C4-2B (cell line): ENCODE measurements at regions not wholly inside any gene's neighbourhood (a gene's known extent, or its start where the extent isn't known, plus 50 kb on each side); places are given as distances from the start of the nearest gene placed in this dataset.

ENCODE experiments used
- H3K27ac ChIP-seq: fragments of 450-650 bp; 2 replicates; pipeline ENCODE4 v1.5.1; 2017
- ZFX ChIP-seq: fragments of 450-650 bp; IDR thresholded peaks from 2 replicates; pipeline ENCODE4 v1.6.1; 2017
- TF ChIP-seq, protein P1 (sequence below): fragments of 450-650 bp; conservative IDR thresholded peaks from 2 replicates; pipeline ENCODE4 v1.5.1; 2017; ENCODE audit warnings: mild to moderate bottlenecking

GRCh38 chr1:242847390-242847993 lies 323.0 kb upstream of the PLD5 start:
- H3K27ac ChIP-seq: no peak overlapping the region
- TF ChIP-seq, protein P1, sequence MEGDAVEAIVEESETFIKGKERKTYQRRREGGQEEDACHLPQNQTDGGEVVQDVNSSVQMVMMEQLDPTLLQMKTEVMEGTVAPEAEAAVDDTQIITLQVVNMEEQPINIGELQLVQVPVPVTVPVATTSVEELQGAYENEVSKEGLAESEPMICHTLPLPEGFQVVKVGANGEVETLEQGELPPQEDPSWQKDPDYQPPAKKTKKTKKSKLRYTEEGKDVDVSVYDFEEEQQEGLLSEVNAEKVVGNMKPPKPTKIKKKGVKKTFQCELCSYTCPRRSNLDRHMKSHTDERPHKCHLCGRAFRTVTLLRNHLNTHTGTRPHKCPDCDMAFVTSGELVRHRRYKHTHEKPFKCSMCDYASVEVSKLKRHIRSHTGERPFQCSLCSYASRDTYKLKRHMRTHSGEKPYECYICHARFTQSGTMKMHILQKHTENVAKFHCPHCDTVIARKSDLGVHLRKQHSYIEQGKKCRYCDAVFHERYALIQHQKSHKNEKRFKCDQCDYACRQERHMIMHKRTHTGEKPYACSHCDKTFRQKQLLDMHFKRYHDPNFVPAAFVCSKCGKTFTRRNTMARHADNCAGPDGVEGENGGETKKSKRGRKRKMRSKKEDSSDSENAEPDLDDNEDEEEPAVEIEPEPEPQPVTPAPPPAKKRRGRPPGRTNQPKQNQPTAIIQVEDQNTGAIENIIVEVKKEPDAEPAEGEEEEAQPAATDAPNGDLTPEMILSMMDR: no peak
- no peak for TF ChIP-seq ZFX

DNA sequence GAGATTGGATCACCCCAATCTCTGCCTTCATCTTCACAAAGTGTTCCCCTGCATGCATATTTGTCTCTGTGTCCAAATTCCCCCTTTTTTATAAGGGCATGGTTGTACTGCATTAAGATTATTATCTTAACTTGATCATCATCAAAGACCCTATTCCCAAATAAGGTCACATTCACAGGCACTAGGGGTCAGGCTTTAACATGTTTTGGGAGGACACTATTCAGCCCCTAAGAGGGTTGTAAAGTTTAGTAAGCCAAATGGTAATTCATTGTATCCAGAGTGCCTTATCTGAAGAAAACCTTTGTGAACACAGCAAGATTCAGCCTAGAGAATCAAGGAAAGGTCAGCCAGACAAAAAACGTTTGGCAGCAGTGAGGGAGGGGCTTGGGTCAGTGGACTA lies 317.6 kb upstream of the PLD5 start:
- no peak overlapping the region for H3K27ac ChIP-seq
- TF ChIP-seq, protein P1: peak; percentile 6; the same call in 1 of the 2 replicates
- TF ChIP-seq ZFX: no peak

DNA sequence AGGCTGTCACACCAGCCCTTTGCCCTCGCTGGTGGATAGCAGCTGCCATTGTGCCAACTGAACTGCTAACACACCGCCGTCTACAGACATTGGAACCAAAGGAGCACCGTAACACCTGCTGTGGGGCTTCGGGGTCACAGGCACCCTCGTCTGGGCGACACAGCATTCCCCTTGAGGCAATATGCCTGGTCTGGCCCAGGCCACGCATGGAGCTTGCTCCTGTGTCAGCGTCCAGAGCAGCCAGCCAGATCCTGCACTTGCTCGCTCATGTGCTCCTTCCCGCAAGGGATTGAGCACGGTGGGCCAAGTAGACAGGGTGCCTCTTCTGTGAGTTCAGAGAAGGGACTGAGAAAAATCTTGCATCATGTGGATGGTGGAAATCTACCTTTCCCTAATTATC lies 314.6 kb upstream of the PLD5 start:
- no peak for TF ChIP-seq ZFX
- TF ChIP-seq, protein P1: no peak
- no peak overlapping the region for H3K27ac ChIP-seq

DNA sequence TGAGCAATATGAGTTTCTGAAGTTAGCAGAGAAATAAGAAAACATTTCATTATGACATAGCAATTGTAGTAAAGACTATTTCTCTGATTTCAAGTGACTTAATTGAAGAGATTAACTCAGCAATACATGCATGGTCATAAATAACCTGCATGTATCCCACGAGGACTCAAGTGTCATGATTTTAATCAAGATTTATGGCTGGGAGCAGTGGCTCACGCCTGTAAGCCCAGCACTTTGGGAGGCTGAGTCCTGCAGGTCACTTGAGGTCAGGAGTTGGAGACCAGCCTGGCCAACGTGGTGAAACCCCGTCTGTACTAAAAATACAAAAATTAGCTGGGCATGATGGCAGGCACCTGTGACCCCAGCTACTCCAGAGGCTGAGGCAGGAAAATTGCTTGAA lies 311.9 kb upstream of the PLD5 start:
- no peak for TF ChIP-seq ZFX
- TF ChIP-seq, protein P1: no peak
- H3K27ac ChIP-seq: no peak overlapping the region

- TF ChIP-seq, protein P1: no peak
- no peak for TF ChIP-seq ZFX
- no peak overlapping the region for H3K27ac ChIP-seq
Measured at GRCh38 chr1:242828828-242829227, 304.3 kb upstream of the PLD5 start.

DNA sequence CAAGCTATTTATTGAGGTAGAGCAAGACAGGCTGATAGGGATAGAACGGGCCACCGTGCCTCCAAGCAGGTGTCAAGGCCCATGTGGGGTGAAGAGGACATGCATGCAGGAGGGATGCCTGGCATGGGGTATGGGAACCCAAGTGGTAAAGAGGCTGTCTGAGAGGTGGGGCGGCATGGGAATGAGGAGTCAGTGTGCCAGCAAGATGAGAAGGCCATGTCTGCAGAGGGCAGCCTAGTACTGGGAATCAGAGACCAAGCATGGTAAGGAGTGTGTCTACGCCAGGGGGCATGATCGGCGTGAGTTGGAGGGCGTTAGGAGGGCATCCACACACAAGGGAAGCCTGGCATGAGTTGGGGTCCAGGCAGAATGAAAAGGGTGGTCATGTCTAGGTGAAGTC lies 303.7 kb upstream of the PLD5 start:
- H3K27ac ChIP-seq: no peak overlapping the region
- TF ChIP-seq ZFX: no peak
- TF ChIP-seq, protein P1: peak; percentile 10

DNA sequence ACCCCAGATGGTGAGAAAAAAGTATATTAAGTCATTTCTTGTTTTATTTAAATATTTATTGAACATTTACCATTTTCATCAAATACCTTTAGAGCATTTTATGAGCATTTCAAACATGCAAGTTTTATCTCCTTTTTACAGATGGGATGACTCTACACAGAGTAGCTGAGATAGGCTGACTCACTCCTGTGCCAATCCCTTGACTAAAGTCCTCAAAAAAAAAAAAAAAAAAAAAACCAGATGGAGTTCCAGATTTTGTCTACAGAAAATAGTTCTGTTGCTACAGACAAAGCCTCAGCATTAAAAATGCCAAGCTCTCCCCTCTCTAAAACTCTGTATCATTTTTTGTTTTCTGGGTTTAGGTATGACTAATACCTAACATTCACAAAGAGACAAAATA lies 303.0 kb upstream of the PLD5 start:
- TF ChIP-seq ZFX: no peak
- TF ChIP-seq, protein P1: no peak
- no peak overlapping the region for H3K27ac ChIP-seq
